IMR-90 (cell line): ENCODE measurements at regions not wholly inside any gene's neighbourhood (a gene's known extent, or its start where the extent isn't known, plus 50 kb on each side); places are given as distances from the start of the nearest gene placed in this dataset.

Source experiments
- ATAC-seq: fragments of 200-7000 bp; cut with Tn5 transposase; 2 replicates; pipeline ENCODE4 v1.9.1; 2020; ENCODE audit warnings: low read depth, mild to moderate bottlenecking, moderate library complexity
- BruUV-seq: library from RNA; stranded (reverse); fragments of 400-500 nt; replicated peaks from 2 replicates; lab custom pipeline; 2021; lab: Mats Ljungman, UMichigan
- CTCF ChIA-PET: fragments of 300-600 bp; formaldehyde crosslinking; extraction: SDS; loops from one replicate; lab custom pipeline; 2021; ENCODE audit warnings: antibody characterized with exemption; lab: Yijun Ruan, JAX
- POLR2A ChIA-PET: fragments of 300-600 bp; sonication (Branson Sonifier 250); formaldehyde crosslinking; loops from one replicate; lab custom pipeline; 2022; ENCODE audit warnings: antibody characterized with exemption; ENCODE audit not compliant: unreplicated experiment; lab: Charles Lee
- DNase-seq: peaks from one replicate; pipeline ENCODE4 v3.0.0; 2013
- H2AFZ ChIP-seq: replicated peaks from 2 replicates; pipeline ENCODE3; 2013; ENCODE audit warnings: low read length, mild to moderate bottlenecking; ENCODE audit not compliant: poor library complexity
- H2AK5ac ChIP-seq: 2 replicates; pipeline ENCODE4 v1.6.1; 2013; ENCODE audit warnings: low read depth, low read length, inconsistent platforms
- H2AK9ac ChIP-seq: replicated peaks from 2 replicates; pipeline ENCODE3; 2013; ENCODE audit warnings: mild to moderate bottlenecking, low read depth, low read length, moderate library complexity; ENCODE audit not compliant: poor library complexity
- H2BK120ac ChIP-seq: 2 replicates; pipeline ENCODE4 v1.6.1; 2013; ENCODE audit warnings: low read depth, low read length, inconsistent platforms
- H2BK15ac ChIP-seq: 3 replicates; pipeline ENCODE4 v1.6.1; 2013; ENCODE audit warnings: low read depth, low read length, inconsistent platforms
- H2BK20ac ChIP-seq: 2 replicates; pipeline ENCODE4 v1.6.1; 2013; ENCODE audit warnings: low read depth, mild to moderate bottlenecking, inconsistent platforms, low read length, moderate library complexity
- H2BK5ac ChIP-seq: 2 replicates; pipeline ENCODE4 v1.6.1; 2013; ENCODE audit warnings: mild to moderate bottlenecking, low read depth, low read length, inconsistent platforms; ENCODE audit not compliant: poor library complexity, severe bottlenecking
- H3K14ac ChIP-seq: replicated peaks from 2 replicates; pipeline ENCODE4 v1.6.1; 2013; ENCODE audit warnings: low read depth, low read length, inconsistent platforms
- H3K18ac ChIP-seq: 2 replicates; pipeline ENCODE4 v1.6.1; 2013; ENCODE audit warnings: low read depth, low read length, control low read depth
- H3K23ac ChIP-seq: 2 replicates; pipeline ENCODE4 v1.6.1; 2013; ENCODE audit warnings: low read depth, low read length, inconsistent platforms
- H3K27ac ChIP-seq: 2 replicates; pipeline ENCODE4 v1.5.1; 2013; ENCODE audit warnings: mild to moderate bottlenecking, control low read depth, low read length; ENCODE audit not compliant: insufficient read depth
- H3K27me3 ChIP-seq: 2 replicates; pipeline ENCODE4 v1.6.1; 2013; ENCODE audit warnings: low read length; ENCODE audit not compliant: control insufficient read depth, insufficient read depth
- H3K36me3 ChIP-seq: 2 replicates; pipeline ENCODE4 v1.6.1; 2013; ENCODE audit warnings: low read length, mixed read lengths; ENCODE audit not compliant: control insufficient read depth, insufficient read depth
- H3K4ac ChIP-seq: 2 replicates; pipeline ENCODE4 v1.6.1; 2013; ENCODE audit warnings: low read depth, low read length, inconsistent platforms
- H3K4me1 ChIP-seq: 2 replicates; pipeline ENCODE4 v1.6.1; 2013; ENCODE audit warnings: low read length, mixed read lengths; ENCODE audit not compliant: control insufficient read depth, insufficient read depth
- H3K4me2 ChIP-seq: 2 replicates; pipeline ENCODE4 v1.6.1; 2013; ENCODE audit warnings: low read depth, mild to moderate bottlenecking, control low read depth, low read length, moderate library complexity
- H3K4me3 ChIP-seq: 2 replicates; pipeline ENCODE4 v1.5.1; 2013; ENCODE audit warnings: low read depth, mild to moderate bottlenecking, control low read depth, low read length, moderate library complexity; ENCODE audit not compliant: insufficient read depth
- H3K56ac ChIP-seq: 2 replicates; pipeline ENCODE4 v1.6.1; 2013; ENCODE audit warnings: low read length, inconsistent platforms; ENCODE audit not compliant: insufficient read depth; ENCODE audit errors: extremely low read depth
- H3K79me1 ChIP-seq, 2 experiments: 2 replicates each; pipeline ENCODE4 v1.6.1; 2013; ENCODE audit warnings: low read length in 2 of 2, inconsistent platforms in 1 of 2, low read depth in 1 of 2
- H3K9ac ChIP-seq: 2 replicates; pipeline ENCODE4 v1.6.1; 2013; ENCODE audit warnings: low read depth, low read length, control low read depth
- H3K9me1 ChIP-seq: 2 replicates; pipeline ENCODE4 v1.6.1; 2013; ENCODE audit warnings: low read length, inconsistent platforms; ENCODE audit not compliant: insufficient read depth
- H3K9me3 ChIP-seq: 2 replicates; pipeline ENCODE4 v1.6.1; 2013; ENCODE audit warnings: low read length; ENCODE audit not compliant: control insufficient read depth, insufficient read depth
- H4K20me1 ChIP-seq: 2 replicates; pipeline ENCODE4 v1.6.1; 2013; ENCODE audit warnings: low read length, inconsistent platforms; ENCODE audit not compliant: insufficient read depth
- H4K5ac ChIP-seq: 2 replicates; pipeline ENCODE4 v1.6.1; 2013; ENCODE audit warnings: mild to moderate bottlenecking, low read depth, low read length, control low read depth
- H4K8ac ChIP-seq, 2 experiments: 2 replicates each; pipeline ENCODE4 v1.6.1; 2013; ENCODE audit warnings: low read depth in 2 of 2, low read length in 2 of 2, control low read depth in 1 of 2, inconsistent platforms in 1 of 2
- H4K91ac ChIP-seq: 2 replicates; pipeline ENCODE4 v1.6.1; 2013; ENCODE audit warnings: low read depth, low read length, inconsistent platforms; ENCODE audit not compliant: insufficient read depth
- CEBPB ChIP-seq: IDR thresholded peaks from 2 replicates; pipeline ENCODE4 v1.6.1; 2012; ENCODE audit warnings: low read depth, low read length, improper control_type of control experiment
- CHD1 ChIP-seq: IDR thresholded peaks from 2 replicates; pipeline ENCODE4 v1.6.1; 2012; ENCODE audit warnings: low read depth, low read length, improper control_type of control experiment
- MAFK ChIP-seq: IDR thresholded peaks from 2 replicates; pipeline ENCODE4 v1.6.1; 2012; ENCODE audit warnings: low read depth, low read length, improper control_type of control experiment
- MAZ ChIP-seq: IDR thresholded peaks from 2 replicates; pipeline ENCODE4 v1.6.1; 2012; ENCODE audit warnings: low read depth, mild to moderate bottlenecking, low read length, improper control_type of control experiment, moderate library complexity, borderline replicate concordance
- NFE2L2 ChIP-seq: fragments of 150-350 bp; IDR thresholded peaks from 2 replicates; pipeline ENCODE4 v1.6.1; 2016; ENCODE audit warnings: low read depth, mild to moderate bottlenecking, low read length
- POLR2A ChIP-seq: IDR thresholded peaks from 2 replicates; pipeline ENCODE4 v1.6.1; 2012; ENCODE audit warnings: mild to moderate bottlenecking, low read depth, low read length
- RAD21 ChIP-seq: IDR thresholded peaks from 2 replicates; pipeline ENCODE4 v1.6.1; 2012; ENCODE audit warnings: low read length, improper control_type of control experiment
- RCOR1 ChIP-seq: IDR thresholded peaks from 2 replicates; pipeline ENCODE4 v1.6.1; 2012; ENCODE audit warnings: mild to moderate bottlenecking, low read length, improper control_type of control experiment; ENCODE audit not compliant: insufficient replicate concordance
- RFX5 ChIP-seq: IDR thresholded peaks from 2 replicates; pipeline ENCODE4 v1.8.0; 2012; ENCODE audit warnings: low read depth, mild to moderate bottlenecking, low read length, moderate library complexity
- USF2 ChIP-seq: fragments of 150-350 bp; IDR thresholded peaks from 2 replicates; pipeline ENCODE4 v1.6.1; 2017; ENCODE audit warnings: mild to moderate bottlenecking, antibody characterized with exemption, low read length, low read depth
- WGBS, 2 experiments: methylation state at CpG; one replicate each; pipeline versions ENCODE4 v1.1.5 to v1.1.7; 2013; ENCODE audit warnings: missing lambda C conversion rate in 2 of 2; ENCODE audit not compliant: insufficient read length in 1 of 2; ENCODE audit errors: extremely low coverage in 2 of 2; 5-methylcytosine and 5-hydroxymethylcytosine counted together
- dilution Hi-C: fragments of 300-500 bp; cut with HindIII; formaldehyde crosslinking; loops from one replicate; pipeline ENCODE4 v1.14.3; 2018; ENCODE audit warnings: low sequenced_read_pairs; ENCODE audit not compliant: unreplicated experiment
- in situ Hi-C: fragments of 300-500 bp; cut with MboI; formaldehyde crosslinking; loops from 3 replicates; pipeline ENCODE4 v1.14.3; 2019; ENCODE audit warnings: low sequenced_read_pairs, inconsistent platforms, mixed read lengths
- intact Hi-C: fragments of 100-400 bp; cut with micrococcal nuclease; formaldehyde crosslinking; loops from 2 replicates; pipeline ENCODE4 v1.10.0; 2022

GRCh38 chr4:71107726-71108125 lies 114.3 kb downstream of the DCK start:
- no peak for TF ChIP-seq RAD21
- TF ChIP-seq RCOR1, result no peak
- TF ChIP-seq NFE2L2, result no peak
- TF ChIP-seq RFX5, result no peak
- TF ChIP-seq MAFK, result no peak
- no peak for TF ChIP-seq CEBPB
- TF ChIP-seq MAZ, result no peak
- no peak for TF ChIP-seq CHD1
- no peak for TF ChIP-seq USF2
- TF ChIP-seq POLR2A, result no peak

More at GRCh38 chr4:71107726-71108125, 114.3 kb downstream of the DCK start:
- H2AFZ ChIP-seq, result no peak overlapping the region
- no peak overlapping the region for H3K23ac ChIP-seq
- no peaks in the 10 kb centered on the region for H3K9me1 ChIP-seq
- no peaks in the 10 kb centered on the region for H3K79me1 ChIP-seq
- H3K9ac ChIP-seq, result no peak overlapping the region
- in situ Hi-C loops, result no loop called here
- no peak overlapping the region for H3K4ac ChIP-seq
- no peak for ATAC-seq
- no peaks in the 10 kb centered on the region for H4K20me1 ChIP-seq
- no CpG with 5 or more reads among the region's 2 CpGs for WGBS, 2 experiments
- H3K4me3 ChIP-seq, result no peak overlapping the region
- no peak overlapping the region for H2AK9ac ChIP-seq
- dilution Hi-C loops, result no loop called here
- no peak overlapping the region for H3K4me2 ChIP-seq
- DNase-seq, result no peak
- H3K56ac ChIP-seq, result no peak overlapping the region
- no peak overlapping the region for H4K91ac ChIP-seq
- H4K8ac ChIP-seq, result no peak overlapping the region
- no peak overlapping the region for H2BK15ac ChIP-seq
- H3K36me3 ChIP-seq, result no peaks in the 10 kb centered on the region
- no peak overlapping the region for H2AK5ac ChIP-seq
- no TSS peak for BruUV-seq
- no peak overlapping the region for H3K27ac ChIP-seq
- H3K9me3 ChIP-seq, result no peaks in the 10 kb centered on the region
- no peak overlapping the region for H2BK20ac ChIP-seq
- ChIA-PET POLR2A (no interaction called here), CTCF (interaction anchor here (0.6 kb wide), 1 partner anchor 27 kb away, joined by 3 read pairs; no protein-coding TSS in a partner anchor)
- no peak overlapping the region for H4K5ac ChIP-seq
- intact Hi-C loops, result no loop called here
- H3K27me3 ChIP-seq, result no peaks in the 10 kb centered on the region
- H2BK5ac ChIP-seq, result no peak overlapping the region
- no peak overlapping the region for H3K18ac ChIP-seq
- no peak overlapping the region for H3K14ac ChIP-seq
- no peak overlapping the region for H2BK120ac ChIP-seq
- no peaks in the 10 kb centered on the region for H3K4me1 ChIP-seq
